ENCODE measurements at regions not wholly inside any gene's neighbourhood (a gene's known extent, or its start where the extent isn't known, plus 50 kb on each side); places are given as distances from the start of the nearest gene placed in this dataset.

- no peaks in the 10 kb centered on the region for H3K9me3 ChIP-seq (ENCODE audit: insufficient read depth, low read depth)
- H4K20me1 ChIP-seq (ENCODE audit: insufficient read depth), result no peaks in the 10 kb centered on the region
- no peaks in the 10 kb centered on the region for H3K4me1 ChIP-seq (replicated peaks; ENCODE audit: insufficient read depth)
- CTCF ChIA-PET, result no interaction called here
- H2AFZ ChIP-seq, result no peak overlapping the region
- H3K4me2 ChIP-seq, result no peak overlapping the region
- H3K79me2 ChIP-seq (ENCODE audit: low read depth), result no peaks in the 10 kb centered on the region
- H3K9me2 ChIP-seq (ENCODE audit: insufficient read depth), result no peaks in the 10 kb centered on the region
- no peak for DNase-seq
- no peaks in the 10 kb centered on the region for H3K27me3 ChIP-seq (ENCODE audit: insufficient read depth, low read depth)
- intact Hi-C loops (cut with micrococcal nuclease; ENCODE audit: unreplicated experiment), result no loop called here
- no peak overlapping the region for H3K4me3 ChIP-seq
- no peak overlapping the region for H3K27ac ChIP-seq
- no peaks in the 10 kb centered on the region for H3F3A ChIP-seq (ENCODE audit: insufficient read depth, low read depth)
- POLR2A ChIA-PET (ENCODE audit: unreplicated experiment), result no interaction called here
- no TSS peak for BruUV-seq (replicated peaks)
- TF ChIP-seq CTCF (conservative IDR thresholded peaks at IDR 0.05), result no peak
- TF ChIP-seq EZH2 (IDR thresholded peaks at IDR 0.05; ENCODE audit: low read depth), result no peak
- no peaks in the 10 kb centered on the region for H3K36me3 ChIP-seq (ENCODE audit: low read depth)
These were observed 91.6 kb upstream of the FOXD3 start for GRCh38 chr1:63230722-63231121.

- H3K4me1 ChIP-seq (replicated peaks; ENCODE audit: insufficient read depth), result no peaks in the 10 kb centered on the region
- H3K4me2 ChIP-seq, result no peak overlapping the region
- no peaks in the 10 kb centered on the region for H3K9me2 ChIP-seq (ENCODE audit: insufficient read depth)
- BruUV-seq (replicated peaks), result no TSS peak
- ChIA-PET POLR2A (ENCODE audit: unreplicated experiment) (no interaction called here), CTCF (no interaction called here)
- H4K20me1 ChIP-seq (ENCODE audit: insufficient read depth), result no peaks in the 10 kb centered on the region
- H3K36me3 ChIP-seq (ENCODE audit: low read depth), result no peaks in the 10 kb centered on the region
- no peaks in the 10 kb centered on the region for H3F3A ChIP-seq (ENCODE audit: insufficient read depth, low read depth)
- H3K4me3 ChIP-seq, result no peak overlapping the region
- H2AFZ ChIP-seq, result no peak overlapping the region
- H3K9me3 ChIP-seq (ENCODE audit: insufficient read depth, low read depth), result no peaks in the 10 kb centered on the region
- no peak overlapping the region for H3K27ac ChIP-seq
- no peak for TF ChIP-seq EZH2 (IDR thresholded peaks at IDR 0.05; ENCODE audit: low read depth)
- TF ChIP-seq CTCF (conservative IDR thresholded peaks at IDR 0.05), result no peak
- no peak for DNase-seq
- H3K79me2 ChIP-seq (ENCODE audit: low read depth), result no peaks in the 10 kb centered on the region
- no peaks in the 10 kb centered on the region for H3K27me3 ChIP-seq (ENCODE audit: insufficient read depth, low read depth)
- intact Hi-C loops (cut with micrococcal nuclease; ENCODE audit: unreplicated experiment), result no loop called here
These were observed 83.6 kb upstream of the FOXD3 start for GRCh38 chr1:63238721-63239120.

GRCh38 chr1:63245186-63245585 is 77.2 kb upstream of the FOXD3 start:
- no peaks in the 10 kb centered on the region for H4K20me1 ChIP-seq (ENCODE audit: insufficient read depth)
- H3K4me3 ChIP-seq, result no peak overlapping the region
- no peaks in the 10 kb centered on the region for H3K9me2 ChIP-seq (ENCODE audit: insufficient read depth)
- no TSS peak for BruUV-seq (replicated peaks)
- no peaks in the 10 kb centered on the region for H3F3A ChIP-seq (ENCODE audit: insufficient read depth, low read depth)
- no peaks in the 10 kb centered on the region for H3K4me1 ChIP-seq (replicated peaks; ENCODE audit: insufficient read depth)
- ChIA-PET POLR2A (ENCODE audit: unreplicated experiment) (no interaction called here), CTCF (interaction anchor here (0.5 kb wide), 1 partner anchor 49 kb away, joined by 7 read pairs; no protein-coding TSS in a partner anchor)
- no peaks in the 10 kb centered on the region for H3K79me2 ChIP-seq (ENCODE audit: low read depth)
- no peak overlapping the region for H3K27ac ChIP-seq
- no peak overlapping the region for H3K4me2 ChIP-seq
- no peak overlapping the region for H2AFZ ChIP-seq
- TF ChIP-seq EZH2 (IDR thresholded peaks at IDR 0.05; ENCODE audit: low read depth) (no peak), CTCF (conservative IDR thresholded peaks at IDR 0.05) (no peak)
- no peaks in the 10 kb centered on the region for H3K27me3 ChIP-seq (ENCODE audit: insufficient read depth, low read depth)
- intact Hi-C loops (cut with micrococcal nuclease; ENCODE audit: unreplicated experiment), result no loop called here
- H3K36me3 ChIP-seq (ENCODE audit: low read depth), result no peaks in the 10 kb centered on the region
- no peak for DNase-seq
- H3K9me3 ChIP-seq (ENCODE audit: insufficient read depth, low read depth), result no peaks in the 10 kb centered on the region
